PC-9 (cell line): ENCODE measurements at regions not wholly inside any gene's neighbourhood (a gene's known extent, or its start where the extent isn't known, plus 50 kb on each side); places are given as distances from the start of the nearest gene placed in this dataset.

Source experiments
- BruUV-seq: library from RNA; stranded (reverse); fragments of 400-500 nt; replicated peaks from 2 replicates; lab custom pipeline; 2021; lab: Mats Ljungman, UMichigan
- CTCF ChIA-PET: fragments of 300-600 bp; sonication (Branson Sonifier 250); formaldehyde crosslinking; loops from one replicate; lab custom pipeline; 2022; ENCODE audit warnings: antibody characterized with exemption; lab: Charles Lee
- POLR2A ChIA-PET: fragments of 300-600 bp; sonication (Branson Sonifier 250); formaldehyde crosslinking; loops from one replicate; lab custom pipeline; 2022; ENCODE audit warnings: antibody characterized with exemption; ENCODE audit not compliant: unreplicated experiment; lab: Charles Lee
- DNase-seq, 2 experiments: peaks; one replicate each; pipeline versions ENCODE4 v3.0.0 to v3.0.0-alpha.2; 2015 to 2022; ENCODE audit warnings: mixed read lengths in 1 of 2
- H2AFZ ChIP-seq: fragments of 200-600 bp; sonication (generic); 2 replicates; pipeline ENCODE4 v1.8.1; 2017; ENCODE audit warnings: antibody characterized with exemption
- H3F3A ChIP-seq: fragments of 200-600 bp; sonication (generic); 2 replicates; pipeline ENCODE4 v1.8.1; 2017; ENCODE audit warnings: antibody characterized with exemption, mild to moderate bottlenecking, low read depth; ENCODE audit not compliant: insufficient read depth
- H3K27ac ChIP-seq: fragments of 200-600 bp; sonication (generic); 2 replicates; pipeline ENCODE4 v1.6.1; 2016; ENCODE audit warnings: mixed run types
- H3K27me3 ChIP-seq: fragments of 200-600 bp; sonication (generic); 2 replicates; pipeline ENCODE4 v1.6.1; 2016; ENCODE audit warnings: low read depth, mixed run types; ENCODE audit not compliant: insufficient read depth
- H3K36me3 ChIP-seq: fragments of 200-600 bp; sonication (generic); 2 replicates; pipeline ENCODE4 v1.6.1; 2016; ENCODE audit warnings: low read depth, mixed run types
- H3K4me1 ChIP-seq: fragments of 200-600 bp; sonication (generic); replicated peaks from 2 replicates; pipeline ENCODE4 v1.6.1; 2016; ENCODE audit warnings: mixed run types; ENCODE audit not compliant: insufficient read depth
- H3K4me2 ChIP-seq: fragments of 200-600 bp; sonication (generic); 2 replicates; pipeline ENCODE4 v1.6.1; 2017; ENCODE audit warnings: mixed run types
- H3K4me3 ChIP-seq: fragments of 200-600 bp; sonication (generic); 2 replicates; pipeline ENCODE4 v1.6.1; 2016; ENCODE audit warnings: mixed run types
- H3K79me2 ChIP-seq: fragments of 200-600 bp; sonication (generic); 2 replicates; pipeline ENCODE4 v1.6.1; 2017; ENCODE audit warnings: low read depth, mixed run types
- H3K9me2 ChIP-seq: fragments of 200-600 bp; sonication (generic); 2 replicates; pipeline ENCODE4 v1.8.1; 2017; ENCODE audit warnings: mild to moderate bottlenecking; ENCODE audit not compliant: insufficient read depth
- H3K9me3 ChIP-seq: fragments of 200-600 bp; sonication (generic); 2 replicates; pipeline ENCODE4 v1.8.1; 2016; ENCODE audit warnings: low read depth; ENCODE audit not compliant: insufficient read depth
- H4K20me1 ChIP-seq: fragments of 200-600 bp; sonication (generic); 2 replicates; pipeline ENCODE4 v1.8.1; 2017; ENCODE audit not compliant: insufficient read depth
- EZH2 ChIP-seq: fragments of 200-600 bp; sonication (generic); IDR thresholded peaks from 2 replicates; pipeline ENCODE4 v1.8.0; 2017; ENCODE audit warnings: antibody characterized with exemption, low read depth
- intact Hi-C: fragments of 100-400 bp; cut with micrococcal nuclease; formaldehyde crosslinking; loops from one replicate; pipeline ENCODE4 v1.10.0; 2022; ENCODE audit not compliant: unreplicated experiment
- TF ChIP-seq, protein P1 (sequence below): fragments of 200-600 bp; sonication (generic); conservative IDR thresholded peaks from 2 replicates; pipeline ENCODE4 v1.6.1; 2017; ENCODE audit warnings: mixed run types, antibody characterized with exemption, mild to moderate bottlenecking, moderate library complexity

DNA sequence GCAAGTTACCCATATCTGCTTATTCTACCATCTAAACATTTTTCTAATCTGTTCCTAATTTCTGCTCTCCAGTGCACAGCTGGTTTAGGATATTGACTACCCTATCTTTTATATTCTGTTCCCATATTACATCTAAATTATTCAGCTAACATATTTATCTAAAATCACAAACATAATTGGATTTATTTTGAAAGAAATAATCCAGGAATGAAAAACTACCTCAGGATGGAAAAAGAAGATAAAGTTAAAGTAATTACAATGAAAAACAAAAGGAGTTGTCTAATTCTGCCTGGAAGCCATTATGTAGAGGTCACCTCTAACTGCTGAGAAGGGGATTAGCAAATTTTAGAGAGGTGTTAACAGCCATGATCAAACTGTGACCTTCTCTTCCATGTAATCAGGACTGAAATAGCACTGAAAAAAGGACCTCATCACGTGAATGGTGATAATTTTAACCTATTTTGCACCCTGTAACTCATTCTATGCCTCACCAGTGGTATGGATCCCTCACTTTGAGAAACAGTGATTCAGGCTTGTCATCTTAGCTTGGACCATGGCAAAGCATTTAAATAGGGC, 653.3 kb downstream of the CDH11 start:
- no peaks in the 10 kb centered on the region for H3F3A ChIP-seq
- no peak overlapping the region for H2AFZ ChIP-seq
- no peaks in the 10 kb centered on the region for H3K9me2 ChIP-seq
- no peaks in the 10 kb centered on the region for H3K36me3 ChIP-seq
- H4K20me1 ChIP-seq, result no peaks in the 10 kb centered on the region
- no peak overlapping the region for H3K27ac ChIP-seq
- intact Hi-C loops, result no loop called here
- CTCF ChIA-PET, result no interaction called here
- no peaks in the 10 kb centered on the region for H3K9me3 ChIP-seq
- no peak overlapping the region for H3K4me3 ChIP-seq
- no peaks in the 10 kb centered on the region for H3K4me1 ChIP-seq
- no peak overlapping the region for H3K4me2 ChIP-seq
- no TSS peak for BruUV-seq
- no peaks in the 10 kb centered on the region for H3K79me2 ChIP-seq
- TF ChIP-seq, protein P1, sequence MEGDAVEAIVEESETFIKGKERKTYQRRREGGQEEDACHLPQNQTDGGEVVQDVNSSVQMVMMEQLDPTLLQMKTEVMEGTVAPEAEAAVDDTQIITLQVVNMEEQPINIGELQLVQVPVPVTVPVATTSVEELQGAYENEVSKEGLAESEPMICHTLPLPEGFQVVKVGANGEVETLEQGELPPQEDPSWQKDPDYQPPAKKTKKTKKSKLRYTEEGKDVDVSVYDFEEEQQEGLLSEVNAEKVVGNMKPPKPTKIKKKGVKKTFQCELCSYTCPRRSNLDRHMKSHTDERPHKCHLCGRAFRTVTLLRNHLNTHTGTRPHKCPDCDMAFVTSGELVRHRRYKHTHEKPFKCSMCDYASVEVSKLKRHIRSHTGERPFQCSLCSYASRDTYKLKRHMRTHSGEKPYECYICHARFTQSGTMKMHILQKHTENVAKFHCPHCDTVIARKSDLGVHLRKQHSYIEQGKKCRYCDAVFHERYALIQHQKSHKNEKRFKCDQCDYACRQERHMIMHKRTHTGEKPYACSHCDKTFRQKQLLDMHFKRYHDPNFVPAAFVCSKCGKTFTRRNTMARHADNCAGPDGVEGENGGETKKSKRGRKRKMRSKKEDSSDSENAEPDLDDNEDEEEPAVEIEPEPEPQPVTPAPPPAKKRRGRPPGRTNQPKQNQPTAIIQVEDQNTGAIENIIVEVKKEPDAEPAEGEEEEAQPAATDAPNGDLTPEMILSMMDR, result no peak
- TF ChIP-seq EZH2, result no peak
- H3K27me3 ChIP-seq, result no peaks in the 10 kb centered on the region
- DNase-seq, result no peak
- POLR2A ChIA-PET, result no interaction called here

DNA sequence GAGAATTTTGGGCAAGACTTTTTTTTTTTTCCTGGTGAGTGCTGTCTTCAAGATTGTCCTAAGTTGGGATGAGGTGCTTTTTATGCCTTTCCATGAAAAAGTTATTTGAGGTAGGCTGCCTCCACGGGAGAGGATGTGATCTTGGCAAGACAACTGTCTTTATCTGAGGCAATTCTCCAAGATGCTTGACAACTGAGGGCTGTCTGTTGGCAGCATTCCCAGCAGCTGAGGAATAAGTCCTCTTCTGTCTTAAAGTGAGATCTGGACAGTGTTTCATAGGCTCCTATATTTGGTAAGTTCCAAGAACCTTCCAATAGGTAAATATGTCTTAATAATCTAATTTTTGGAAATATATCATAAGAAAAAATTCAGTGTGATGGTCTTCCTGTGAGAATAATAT, 662.0 kb downstream of the CDH11 start:
- no TSS peak for BruUV-seq
- intact Hi-C loops, result no loop called here
- Histone ChIP-seq H3K9me3 (no peaks in the 10 kb centered on the region), H3K27ac (no peak overlapping the region), H3K4me2 (no peak overlapping the region), H4K20me1 (no peaks in the 10 kb centered on the region), H3K79me2 (no peaks in the 10 kb centered on the region), H3K36me3 (no peaks in the 10 kb centered on the region), H3K4me3 (no peak overlapping the region), H2AFZ (no peak overlapping the region), H3F3A (no peaks in the 10 kb centered on the region), H3K4me1 (no peaks in the 10 kb centered on the region), H3K9me2 (no peaks in the 10 kb centered on the region), H3K27me3 (no peaks in the 10 kb centered on the region)
- ChIA-PET POLR2A (no interaction called here), CTCF (no interaction called here)
- DNase-seq, result no peak
- no peak for TF ChIP-seq EZH2
- TF ChIP-seq, protein P1, result no peak

DNA sequence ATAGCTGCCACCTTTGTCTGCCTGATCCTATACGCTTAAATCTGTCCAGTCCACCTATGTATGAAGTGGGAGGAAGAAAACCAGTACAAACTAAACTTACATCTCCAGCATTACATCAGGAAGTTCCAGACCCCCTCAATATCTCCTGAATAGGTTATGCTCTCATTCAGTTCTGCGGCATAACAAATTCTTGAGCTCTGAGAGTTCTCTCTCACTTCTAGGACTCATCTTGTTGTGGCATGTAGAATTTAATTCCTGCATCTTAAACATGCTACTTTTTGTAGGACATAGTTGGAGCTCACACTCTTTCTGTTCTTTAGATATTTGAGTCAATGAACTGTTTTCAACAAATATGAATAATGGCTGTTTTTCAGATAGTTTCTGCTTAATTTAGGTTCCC, 662.5 kb downstream of the CDH11 start:
- ChIA-PET CTCF (no interaction called here), POLR2A (no interaction called here)

More for the DNA sequence above, 662.5 kb downstream of the CDH11 start:
- Histone ChIP-seq H3K4me2 (no peak overlapping the region), H3K9me2 (no peaks in the 10 kb centered on the region), H3K27ac (no peak overlapping the region), H4K20me1 (no peaks in the 10 kb centered on the region), H3F3A (no peaks in the 10 kb centered on the region), H3K36me3 (no peaks in the 10 kb centered on the region), H3K9me3 (no peaks in the 10 kb centered on the region), H3K4me3 (no peak overlapping the region), H2AFZ (no peak overlapping the region), H3K27me3 (no peaks in the 10 kb centered on the region), H3K4me1 (no peaks in the 10 kb centered on the region), H3K79me2 (no peaks in the 10 kb centered on the region)
- DNase-seq, result no peak
- TF ChIP-seq, protein P1, result no peak
- TF ChIP-seq EZH2, result no peak
- intact Hi-C loops, result no loop called here
- BruUV-seq, result no TSS peak
